A673 (cell line): ENCODE measurements at regions not wholly inside any gene's neighbourhood (a gene's known extent, or its start where the extent isn't known, plus 50 kb on each side); places are given as distances from the start of the nearest gene placed in this dataset.
A peak's percentile ranks its signal among the peaks of the same experiment; 100 is the strongest.

Source experiments
- BruUV-seq: library from RNA; stranded (reverse); fragments of 400-500 nt; replicated peaks from 2 replicates; lab custom pipeline; 2021; lab: Mats Ljungman, UMichigan
- CTCF ChIA-PET: fragments of 300-600 bp; sonication (Branson Sonifier 250); formaldehyde crosslinking; loops from one replicate; lab custom pipeline; 2022; ENCODE audit warnings: antibody characterized with exemption; lab: Charles Lee
- POLR2A ChIA-PET: fragments of 300-600 bp; sonication (Branson Sonifier 250); formaldehyde crosslinking; loops from one replicate; lab custom pipeline; 2022; ENCODE audit warnings: antibody characterized with exemption; ENCODE audit not compliant: low non-redundant PET; lab: Charles Lee
- DNase-seq: peaks from one replicate; pipeline ENCODE4 v3.0.0-alpha.2; 2015; ENCODE audit warnings: low spot score
- H3K27ac ChIP-seq: fragments of 200-600 bp; sonication (generic); 2 replicates; pipeline ENCODE4 v1.5.1; 2016; ENCODE audit warnings: mixed run types, low read depth, mild to moderate bottlenecking, mixed read lengths, antibody characterized with exemption, low read length; ENCODE audit not compliant: poor library complexity, severe bottlenecking
- H3K27me3 ChIP-seq: fragments of 200-600 bp; sonication (generic); replicated peaks from 2 replicates; pipeline ENCODE4 v1.6.1; 2017; ENCODE audit warnings: mixed run types, low read depth, mild to moderate bottlenecking, mixed read lengths, antibody characterized with exemption, low read length; ENCODE audit not compliant: insufficient read depth, poor library complexity
- H3K36me3 ChIP-seq: fragments of 200-600 bp; sonication (generic); 2 replicates; pipeline ENCODE4 v1.6.1; 2016; ENCODE audit warnings: mixed run types, mild to moderate bottlenecking, mixed read lengths, antibody characterized with exemption, low read length; ENCODE audit not compliant: insufficient read depth, poor library complexity, severe bottlenecking
- H3K4me1 ChIP-seq: fragments of 200-600 bp; sonication (generic); 2 replicates; pipeline ENCODE4 v1.6.1; 2017; ENCODE audit warnings: mixed run types, mild to moderate bottlenecking, mixed read lengths, antibody characterized with exemption, low read length; ENCODE audit not compliant: insufficient read depth, poor library complexity, severe bottlenecking
- H3K4me3 ChIP-seq: fragments of 200-600 bp; sonication (generic); 2 replicates; pipeline ENCODE4 v1.5.1; 2016; ENCODE audit warnings: low read depth, mixed run types, mild to moderate bottlenecking, mixed read lengths, low read length; ENCODE audit not compliant: poor library complexity, severe bottlenecking
- H3K9me3 ChIP-seq: fragments of 200-600 bp; sonication (generic); 2 replicates; pipeline ENCODE4 v1.6.1; 2016; ENCODE audit warnings: mixed run types, low read depth, mild to moderate bottlenecking, mixed read lengths, antibody characterized with exemption, low read length; ENCODE audit not compliant: poor library complexity, severe bottlenecking
- EZH2 ChIP-seq: fragments of 200-600 bp; sonication (generic); IDR thresholded peaks from 2 replicates; pipeline ENCODE4 v1.6.1; 2017; ENCODE audit warnings: borderline replicate concordance, low read depth, mild to moderate bottlenecking, mixed read lengths, antibody characterized with exemption, low read length; ENCODE audit not compliant: poor library complexity, severe bottlenecking
- intact Hi-C: fragments of 100-400 bp; cut with micrococcal nuclease; formaldehyde crosslinking; loops from one replicate; pipeline ENCODE4 v1.10.0; 2022; ENCODE audit not compliant: unreplicated experiment
- TF ChIP-seq, protein P1 (sequence below): fragments of 300-800, 200-600 bp; sonication (generic); conservative IDR thresholded peaks from 2 replicates; pipeline ENCODE4 v1.5.1; 2017; ENCODE audit warnings: low read depth, mild to moderate bottlenecking, antibody characterized with exemption, low read length, moderate library complexity, mixed read lengths

DNA sequence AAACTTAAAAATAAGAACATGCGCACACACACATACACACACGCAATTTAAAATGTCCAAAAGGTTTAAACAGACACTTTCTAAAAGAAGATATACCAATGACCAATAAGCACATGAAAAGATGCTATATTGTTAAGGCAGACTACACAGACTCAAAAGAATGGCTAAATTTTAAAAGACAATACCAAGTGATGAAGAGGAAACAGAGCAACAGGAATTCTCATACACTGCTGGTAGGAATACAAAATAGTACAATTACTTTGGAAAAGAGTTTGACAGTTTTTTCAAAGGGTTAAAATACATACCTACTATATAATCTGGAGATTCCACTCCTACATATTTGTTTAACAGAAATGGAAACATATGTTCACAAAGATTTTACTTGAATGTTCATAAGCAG, 239.6 kb upstream of the SAMSN1 start:
- DNase-seq = no peak
- no peaks in the 10 kb centered on the region for H3K4me1 ChIP-seq
- H3K27ac ChIP-seq = no peak overlapping the region
- POLR2A ChIA-PET = no interaction called here
- intact Hi-C loops = no loop called here
- BruUV-seq = no TSS peak
- no peaks in the 10 kb centered on the region for H3K36me3 ChIP-seq
- no peak overlapping the region for H3K4me3 ChIP-seq
- H3K27me3 ChIP-seq = no peaks in the 10 kb centered on the region
- CTCF ChIA-PET = no interaction called here
- TF ChIP-seq EZH2 = no peak
- TF ChIP-seq, protein P1, sequence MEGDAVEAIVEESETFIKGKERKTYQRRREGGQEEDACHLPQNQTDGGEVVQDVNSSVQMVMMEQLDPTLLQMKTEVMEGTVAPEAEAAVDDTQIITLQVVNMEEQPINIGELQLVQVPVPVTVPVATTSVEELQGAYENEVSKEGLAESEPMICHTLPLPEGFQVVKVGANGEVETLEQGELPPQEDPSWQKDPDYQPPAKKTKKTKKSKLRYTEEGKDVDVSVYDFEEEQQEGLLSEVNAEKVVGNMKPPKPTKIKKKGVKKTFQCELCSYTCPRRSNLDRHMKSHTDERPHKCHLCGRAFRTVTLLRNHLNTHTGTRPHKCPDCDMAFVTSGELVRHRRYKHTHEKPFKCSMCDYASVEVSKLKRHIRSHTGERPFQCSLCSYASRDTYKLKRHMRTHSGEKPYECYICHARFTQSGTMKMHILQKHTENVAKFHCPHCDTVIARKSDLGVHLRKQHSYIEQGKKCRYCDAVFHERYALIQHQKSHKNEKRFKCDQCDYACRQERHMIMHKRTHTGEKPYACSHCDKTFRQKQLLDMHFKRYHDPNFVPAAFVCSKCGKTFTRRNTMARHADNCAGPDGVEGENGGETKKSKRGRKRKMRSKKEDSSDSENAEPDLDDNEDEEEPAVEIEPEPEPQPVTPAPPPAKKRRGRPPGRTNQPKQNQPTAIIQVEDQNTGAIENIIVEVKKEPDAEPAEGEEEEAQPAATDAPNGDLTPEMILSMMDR = no peak
- H3K9me3 ChIP-seq = no peaks in the 10 kb centered on the region

DNA sequence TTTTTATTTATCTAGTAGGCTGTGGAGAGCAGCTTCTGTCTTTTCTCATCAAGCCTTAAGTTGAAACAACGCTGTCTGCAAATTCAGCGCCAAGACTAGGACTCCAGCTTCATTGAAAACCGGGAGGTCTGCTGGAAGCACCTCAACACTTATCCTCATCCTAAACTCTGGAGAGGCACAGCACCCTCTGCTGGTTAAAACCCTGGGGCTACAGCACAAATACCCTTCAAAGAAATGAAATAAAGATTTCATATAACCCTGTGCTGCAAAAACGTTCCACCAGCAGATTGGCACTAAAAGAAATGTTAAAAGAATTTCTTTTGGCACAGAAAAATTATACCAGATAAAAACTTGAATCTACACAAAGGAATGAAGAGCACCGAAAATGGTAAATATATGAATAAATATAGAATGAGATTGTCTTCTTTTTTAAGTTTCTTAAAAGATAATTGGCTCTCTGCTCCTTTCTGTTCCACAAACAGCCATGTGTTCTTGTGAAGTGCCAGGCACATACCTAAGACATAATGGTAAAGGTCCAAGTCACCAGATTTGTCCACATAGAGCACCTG, 227.7 kb upstream of the SAMSN1 start:
- BruUV-seq = no TSS peak
- no peak overlapping the region for H3K27ac ChIP-seq
- H3K9me3 ChIP-seq = no peaks in the 10 kb centered on the region
- ChIA-PET CTCF (interaction anchor here (0.6 kb wide), 2 partner anchors 370 to 392 kb away, joined by 3 to 4 read pairs; no protein-coding TSS in a partner anchor), POLR2A (no interaction called here)
- peak; percentile 59 for DNase-seq
- intact Hi-C loops = loop anchor here (2.0 to 5.0 kb wide), 2 partner anchors 467 to 515 kb away; no protein-coding TSS in a partner anchor
- H3K4me1 ChIP-seq = no peaks in the 10 kb centered on the region
- no peaks in the 10 kb centered on the region for H3K36me3 ChIP-seq
- H3K4me3 ChIP-seq = no peak overlapping the region
- no peaks in the 10 kb centered on the region for H3K27me3 ChIP-seq
- TF ChIP-seq, protein P1 = peak; percentile 75
- no peak for TF ChIP-seq EZH2

DNA sequence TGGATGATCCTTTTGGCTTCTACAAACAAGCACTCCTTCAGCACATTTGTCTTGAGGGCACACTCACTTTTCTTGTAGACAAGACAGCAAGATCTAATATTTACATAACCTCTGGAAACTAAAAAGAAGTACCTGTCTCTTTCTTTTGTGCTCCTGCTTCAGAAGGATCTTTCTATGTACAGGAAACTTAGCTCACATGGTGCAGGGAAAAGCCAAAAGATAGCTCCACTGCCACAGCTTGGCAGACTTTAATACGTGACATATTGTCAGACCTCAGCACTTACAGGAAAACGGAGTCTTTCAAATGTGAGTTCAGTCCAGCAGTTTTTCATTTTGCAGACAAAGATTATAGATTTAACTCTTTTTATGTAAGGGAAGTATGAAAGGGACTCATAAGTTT, 225.5 kb upstream of the SAMSN1 start:
- no peaks in the 10 kb centered on the region for H3K36me3 ChIP-seq
- no peak overlapping the region for H3K4me3 ChIP-seq
- TF ChIP-seq, protein P1 = no peak
- TF ChIP-seq EZH2 = no peak
- no peak overlapping the region for H3K27ac ChIP-seq
- BruUV-seq = no TSS peak
- H3K4me1 ChIP-seq = no peaks in the 10 kb centered on the region
- no peaks in the 10 kb centered on the region for H3K9me3 ChIP-seq
- ChIA-PET CTCF (no interaction called here), POLR2A (no interaction called here)
- intact Hi-C loops = loop anchor here (5.0 kb wide), 1 partner anchor 464 kb away; no protein-coding TSS in a partner anchor
- no peaks in the 10 kb centered on the region for H3K27me3 ChIP-seq
- DNase-seq = no peak
